ENCODE measurements at regions not wholly inside any gene's neighbourhood (a gene's known extent, or its start where the extent isn't known, plus 50 kb on each side); places are given as distances from the start of the nearest gene placed in this dataset.

GRCh38 chr15:39041979-39042495, 477.4 kb upstream of the RASGRP1 start:
- no peak for DNase-seq

- no peak for DNase-seq
Observed at GRCh38 chr15:39051626-39052322, 487.2 kb upstream of the RASGRP1 start.

- DNase-seq: no peak
Observed at GRCh38 chr15:39052323-39052705, 487.7 kb upstream of the RASGRP1 start.

GRCh38 chr15:39053480-39053879, 488.9 kb upstream of the RASGRP1 start:
- DNase-seq: no peak

GRCh38 chr15:39054128-39054732, 489.6 kb upstream of the RASGRP1 start:
- no peak for DNase-seq

- DNase-seq: no peak
Observed at GRCh38 chr15:39056357-39056756, 491.7 kb upstream of the RASGRP1 start.

- no peak for DNase-seq
Observed at GRCh38 chr15:39058351-39059131, 493.9 kb upstream of the RASGRP1 start.

- DNase-seq: no peak
Observed at GRCh38 chr15:39059917-39060316, 495.3 kb upstream of the RASGRP1 start.

GRCh38 chr15:39061952-39062464, 497.4 kb upstream of the RASGRP1 start:
- no peak for DNase-seq

GRCh38 chr15:39066677-39067076, 502.1 kb upstream of the RASGRP1 start:
- DNase-seq: no peak

- no peak for DNase-seq
Observed at GRCh38 chr15:39074341-39074985, 506.4 kb upstream of the THBS1 start.

GRCh38 chr15:39075311-39075710, 505.6 kb upstream of the THBS1 start:
- DNase-seq: no peak

- no peak for DNase-seq
Observed at GRCh38 chr15:39075756-39076341, 505.0 kb upstream of the THBS1 start.

GRCh38 chr15:39078026-39078425, 502.9 kb upstream of the THBS1 start:
- no peak for DNase-seq

- DNase-seq: no peak
Observed at GRCh38 chr15:39079296-39079847, 501.5 kb upstream of the THBS1 start.

- DNase-seq: no peak
Observed at GRCh38 chr15:39083213-39083612, 497.7 kb upstream of the THBS1 start.

GRCh38 chr15:39084674-39085530, 496.0 kb upstream of the THBS1 start:
- no peak for DNase-seq

GRCh38 chr15:39086641-39087040, 494.2 kb upstream of the THBS1 start:
- DNase-seq: no peak

- no peak for DNase-seq
Observed at GRCh38 chr15:39088156-39088555, 492.7 kb upstream of the THBS1 start.

GRCh38 chr15:39092354-39092753, 488.5 kb upstream of the THBS1 start:
- DNase-seq: no peak

- DNase-seq: no peak
Observed at GRCh38 chr15:39092761-39093160, 488.1 kb upstream of the THBS1 start.

All from CD4-positive, alpha-beta T cell treated with Interleukin-12 subunit alpha and Interleukin-12 subunit beta, for 1 hour (primary cell).